Hepatic stellate cell (primary cell): ENCODE measurements at regions not wholly inside any gene's neighbourhood (a gene's known extent, or its start where the extent isn't known, plus 50 kb on each side); places are given as distances from the start of the nearest gene placed in this dataset.

Experiments used
- DNase-seq: peaks from one replicate; pipeline ENCODE4 v3.0.0; 2011; ENCODE audit warnings: low spot score

DNA sequence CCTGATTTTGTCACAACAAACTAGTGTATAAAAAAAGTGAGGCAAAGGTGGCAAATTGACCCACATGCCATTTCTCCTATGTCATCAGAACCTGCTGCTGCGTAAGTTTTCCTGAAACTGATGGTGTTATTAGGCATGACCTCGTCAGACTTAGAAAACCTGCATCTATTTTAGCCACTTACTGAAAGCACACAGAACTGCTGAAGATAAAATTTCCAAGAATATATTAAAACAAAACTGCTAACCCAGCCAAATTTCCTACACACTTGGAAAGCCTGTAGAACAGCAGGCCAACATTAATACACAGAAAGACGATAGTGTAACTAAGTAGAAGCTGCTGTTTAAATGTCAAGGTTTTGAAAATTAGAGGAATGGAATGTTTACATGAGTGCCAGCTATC is 674.5 kb upstream of the CXADR start:
- DNase-seq = no peak

DNA sequence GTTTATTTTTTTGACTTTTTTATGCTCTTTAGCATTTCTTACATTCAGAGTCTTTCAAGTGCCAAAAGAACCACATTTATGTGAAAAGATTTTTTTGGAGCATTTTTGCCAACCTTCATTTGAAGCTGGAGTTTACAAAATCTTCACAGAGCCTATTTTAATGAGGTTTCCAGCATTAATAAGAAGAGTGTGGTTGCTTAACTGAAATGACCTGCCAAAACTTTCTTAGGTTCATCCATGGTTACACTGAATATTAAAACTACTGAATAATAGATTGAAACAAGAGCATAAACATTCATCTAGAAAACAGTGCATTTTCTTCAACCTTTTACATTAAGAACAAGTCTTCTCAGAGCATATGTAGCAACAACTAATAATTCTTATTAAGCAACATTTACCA is 672.3 kb upstream of the CXADR start:
- no peak for DNase-seq

DNA sequence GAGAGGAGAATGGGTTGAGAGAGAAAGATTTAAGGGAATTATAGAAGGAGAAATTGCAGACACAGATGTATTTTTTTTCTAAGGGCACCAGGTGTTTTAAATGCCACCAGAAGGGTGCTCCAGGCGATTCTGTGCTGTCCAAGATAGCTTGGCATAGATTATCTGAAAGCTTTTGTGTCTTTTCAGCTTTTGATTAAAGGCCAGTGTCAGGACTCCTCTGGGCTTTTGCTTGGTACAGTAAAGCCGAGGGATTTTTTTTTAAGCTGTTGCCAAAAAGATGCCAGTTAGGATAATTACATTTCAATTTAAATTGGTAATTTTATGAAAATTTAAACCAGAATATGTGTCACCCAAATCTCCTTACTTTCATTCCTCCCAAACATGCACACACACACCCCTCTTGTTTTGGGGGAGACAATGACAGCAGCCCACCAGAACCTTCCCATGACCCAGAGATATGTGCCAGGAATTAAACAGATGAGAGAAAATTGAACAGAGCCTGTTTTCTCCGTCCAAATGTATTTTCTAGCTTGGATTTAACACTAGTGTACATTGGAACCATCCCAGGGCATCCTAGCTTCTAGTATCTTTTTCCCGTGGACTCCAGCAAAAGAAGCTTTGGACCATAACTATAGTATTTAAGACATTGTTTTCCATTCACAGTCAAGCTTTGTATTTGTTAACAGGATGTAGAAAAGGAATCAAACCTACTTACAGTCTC is 670.7 kb upstream of the CXADR start:
- no peak for DNase-seq

DNA sequence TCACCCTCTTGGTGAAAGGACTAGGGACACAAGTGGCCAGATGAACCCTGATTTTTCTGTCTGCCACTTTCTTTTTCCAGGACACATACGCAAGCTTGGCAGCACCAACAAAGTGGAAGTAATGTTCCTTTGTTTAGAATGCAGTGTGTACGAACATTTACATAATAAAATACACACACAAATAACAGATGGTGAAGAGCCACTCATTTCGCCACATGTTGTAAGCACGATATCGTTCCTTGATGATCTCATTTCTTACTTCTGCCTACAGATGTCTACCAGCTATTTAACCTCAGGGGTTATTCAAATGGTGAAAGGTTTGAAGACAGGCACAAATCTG is 670.2 kb upstream of the CXADR start:
- DNase-seq = no peak

DNA sequence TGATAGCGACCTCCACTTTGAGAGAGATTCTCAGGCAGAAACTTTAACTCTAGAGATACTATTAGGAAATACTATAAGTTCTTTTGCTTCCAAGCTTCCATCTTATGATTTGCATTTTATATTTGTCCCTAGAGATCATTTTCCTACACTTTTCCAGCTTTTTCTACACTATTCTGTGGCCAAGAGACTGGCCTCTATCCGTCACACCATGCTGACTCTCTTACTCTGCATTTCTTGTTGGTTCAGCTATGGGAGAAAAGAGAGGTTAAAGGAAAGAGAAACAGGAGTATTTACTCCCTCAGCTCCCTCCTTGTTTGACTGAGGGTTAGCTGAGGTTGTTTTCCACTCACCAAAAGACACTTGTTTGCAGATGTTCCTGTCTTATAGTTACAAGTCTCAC is 665.6 kb upstream of the CXADR start:
- DNase-seq = no peak

DNA sequence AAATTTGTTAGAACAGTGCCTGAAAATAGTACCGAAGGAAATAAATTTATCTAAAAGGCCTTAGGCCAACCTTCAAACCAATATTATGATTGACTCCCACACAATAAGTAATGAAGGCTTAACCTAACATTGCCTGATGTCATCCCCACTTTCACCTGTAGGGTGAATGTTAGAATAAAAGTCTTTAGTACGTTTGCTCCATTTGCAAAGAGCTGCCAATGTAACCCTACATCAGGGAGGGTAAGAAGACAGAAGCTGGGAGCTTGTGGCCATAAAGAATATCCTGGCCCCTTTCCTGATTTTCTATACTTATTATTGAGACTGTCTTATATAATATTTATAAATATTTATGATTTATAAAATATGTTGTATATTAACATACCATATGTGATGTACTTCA is 661.8 kb upstream of the CXADR start:
- no peak for DNase-seq

DNA sequence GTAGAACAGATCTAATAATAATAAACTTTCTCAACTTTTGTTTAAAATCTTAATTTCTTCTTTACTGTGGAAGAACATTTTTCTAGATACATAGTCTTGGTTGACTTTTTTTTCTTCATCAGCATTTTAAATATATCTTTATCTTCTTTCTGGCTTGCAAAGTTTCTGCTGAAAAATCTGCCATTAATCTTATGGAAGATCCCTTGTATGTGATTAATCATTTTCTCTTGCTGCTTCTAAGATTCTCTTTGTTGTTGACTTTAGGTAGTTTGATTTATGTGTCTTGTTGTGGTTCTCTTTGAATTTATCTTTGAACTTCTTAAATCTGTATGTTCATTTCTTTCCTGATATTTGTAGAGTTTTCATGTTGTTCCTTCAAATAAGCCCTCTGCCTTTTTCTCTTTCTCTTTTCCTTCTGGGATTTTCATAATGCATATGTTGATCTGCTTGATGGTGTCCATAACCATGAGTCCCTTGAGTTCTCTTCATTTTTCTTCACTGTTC is 657.6 kb upstream of the CXADR start:
- DNase-seq = no peak

DNA sequence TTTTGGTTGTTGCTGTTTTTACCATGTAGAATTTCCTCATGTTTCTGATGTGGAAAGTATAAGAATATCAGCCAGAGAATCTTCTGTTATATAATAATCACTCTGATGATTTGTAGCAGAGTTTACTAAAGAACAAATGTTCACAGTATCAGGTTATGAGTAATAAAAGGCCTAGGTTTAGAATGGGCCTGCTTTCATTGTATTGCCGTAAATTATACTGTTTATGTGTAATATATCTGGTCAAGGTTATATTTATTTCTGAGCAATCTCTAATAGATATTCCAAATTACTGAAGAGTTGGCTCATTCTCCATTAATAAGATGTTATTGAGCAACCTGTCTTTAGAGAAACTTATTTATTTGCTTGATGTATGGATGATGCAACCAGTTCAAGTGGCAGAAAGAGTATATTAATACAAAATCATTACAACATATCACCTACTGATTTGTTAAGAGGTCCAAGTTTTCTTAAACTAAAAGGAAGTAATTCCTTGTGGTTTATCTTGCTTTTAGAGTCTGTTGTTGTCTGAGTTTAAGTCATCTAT is 649.4 kb upstream of the CXADR start:
- no peak for DNase-seq

DNA sequence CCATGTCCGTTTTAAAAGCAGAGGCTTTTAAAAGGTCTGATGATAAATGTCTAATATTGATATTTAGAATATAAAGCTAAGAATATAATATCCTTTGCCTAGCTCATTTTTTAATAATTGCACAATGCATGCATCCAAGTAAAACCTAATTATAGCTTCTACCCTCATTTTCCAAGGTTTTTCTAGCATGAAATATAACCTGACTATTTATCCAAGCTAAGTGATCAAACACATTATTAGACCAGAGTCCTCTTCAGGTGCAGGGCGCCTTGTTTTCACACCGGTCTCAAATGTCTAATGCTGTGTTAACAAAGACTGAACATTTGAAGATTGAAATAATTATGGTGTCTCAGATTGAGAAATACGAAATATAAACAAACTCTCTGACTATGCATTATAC is 648.9 kb upstream of the CXADR start:
- no peak for DNase-seq

DNA sequence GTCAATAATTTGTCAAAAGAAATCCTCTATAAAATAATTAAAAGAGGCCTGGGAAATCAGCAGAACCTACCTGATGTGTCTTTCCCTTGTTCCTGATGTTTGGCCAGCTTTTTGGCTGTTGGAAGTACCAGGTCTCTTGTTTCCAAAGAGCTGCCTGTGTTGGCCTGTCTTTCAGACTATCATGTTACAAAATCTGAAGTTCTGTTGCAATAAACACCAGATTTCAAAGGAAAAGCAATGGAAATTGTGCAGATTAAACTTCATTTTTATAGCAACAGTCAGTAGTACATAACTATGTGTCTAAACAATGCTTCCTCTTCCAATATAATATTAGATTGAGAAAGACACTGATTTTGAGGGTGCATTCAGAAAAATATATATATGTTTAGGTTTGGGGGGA is 647.2 kb upstream of the CXADR start:
- no peak for DNase-seq

DNA sequence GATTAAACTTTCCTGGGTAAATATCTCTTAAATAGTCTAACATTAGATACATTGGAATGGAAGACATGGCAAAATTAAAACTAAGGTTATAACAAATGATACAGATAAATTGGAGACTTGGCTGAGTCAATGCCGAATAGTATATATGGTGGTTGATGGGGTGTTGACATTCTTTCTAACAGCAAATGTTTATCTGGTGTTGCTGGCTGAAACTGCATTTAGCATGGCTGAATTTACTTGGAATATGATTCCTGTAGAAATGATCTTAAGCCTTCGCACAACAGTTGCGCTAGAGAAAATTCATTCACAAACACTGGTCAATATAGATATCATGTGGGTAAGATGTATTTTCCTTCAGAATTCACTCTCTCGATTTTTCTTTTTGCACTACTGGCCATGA is 646.0 kb upstream of the CXADR start:
- no peak for DNase-seq

DNA sequence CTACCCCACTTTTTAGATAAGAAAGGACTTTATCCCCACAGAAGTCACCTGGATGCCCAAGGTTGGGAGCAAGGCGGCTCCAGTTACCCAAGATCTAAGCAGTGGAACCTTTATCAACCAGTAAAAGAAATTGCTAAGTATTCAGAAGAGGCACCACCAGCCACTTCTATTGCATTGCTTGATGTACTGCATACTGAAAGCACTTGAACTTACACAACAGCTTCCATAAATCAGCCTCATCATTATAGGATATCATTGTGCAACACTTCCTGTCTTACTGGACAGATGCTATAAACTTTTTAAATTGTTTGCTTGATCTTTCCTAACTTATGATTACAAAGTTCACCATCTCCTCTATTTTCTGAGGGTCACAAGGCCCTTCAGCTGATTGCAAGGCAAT is 642.7 kb upstream of the CXADR start:
- DNase-seq = no peak

DNA sequence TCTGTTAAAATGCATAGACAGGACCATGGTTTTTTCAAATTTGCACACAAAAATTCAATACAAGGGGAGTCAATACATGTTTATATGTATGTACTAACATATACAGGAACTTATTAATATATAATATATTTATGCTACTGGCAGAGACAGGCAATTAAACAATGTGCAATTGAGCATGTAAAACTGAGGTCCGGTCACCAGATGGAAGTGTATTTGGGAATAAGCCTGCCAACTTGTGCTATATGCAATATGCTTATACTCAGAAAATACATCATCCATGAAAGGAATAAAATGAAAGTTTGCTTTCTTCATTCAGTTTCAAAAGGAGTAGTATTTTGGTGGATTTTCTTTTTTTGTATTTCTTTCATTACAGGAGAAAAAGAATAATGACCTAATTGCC is 640.2 kb upstream of the CXADR start:
- DNase-seq = no peak

DNA sequence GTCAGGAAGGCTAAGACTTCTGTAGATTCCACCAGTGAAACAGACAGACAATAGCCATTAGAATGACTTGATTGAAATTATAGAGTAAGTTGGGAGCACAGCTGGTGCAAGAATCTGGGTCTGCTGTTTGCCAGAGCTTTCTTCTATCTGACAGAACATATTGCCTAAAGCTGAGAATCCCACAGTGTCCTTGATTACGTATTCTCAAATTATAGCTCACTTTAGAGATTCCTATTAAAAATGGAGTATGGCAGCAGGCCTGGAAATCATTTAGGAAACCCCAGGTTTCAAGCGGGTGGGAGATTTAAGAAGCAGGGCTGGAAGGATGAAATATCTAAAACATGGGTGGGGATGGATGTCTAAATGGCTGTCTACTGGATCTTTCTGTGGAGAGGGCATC is 639.7 kb upstream of the CXADR start:
- DNase-seq = no peak

DNA sequence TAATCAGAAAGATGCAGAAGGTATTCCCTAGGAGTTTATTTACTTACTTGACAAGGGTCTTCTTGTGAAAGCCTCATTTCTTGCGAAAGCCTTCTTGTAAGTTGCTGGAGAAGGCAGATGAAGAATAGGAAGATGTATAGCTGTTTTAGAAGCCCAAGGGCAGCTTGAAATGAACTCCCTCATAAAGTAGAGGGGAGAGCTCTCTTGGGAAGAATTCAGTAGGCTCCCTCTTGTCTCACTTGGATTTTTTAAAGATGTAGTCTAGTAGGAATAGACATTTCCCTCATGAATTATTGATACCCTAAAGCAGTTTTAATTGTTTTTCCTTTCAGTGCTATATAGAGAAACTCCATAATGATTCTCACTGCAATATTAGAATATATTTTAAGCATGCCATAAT is 639.2 kb upstream of the CXADR start:
- DNase-seq = no peak

DNA sequence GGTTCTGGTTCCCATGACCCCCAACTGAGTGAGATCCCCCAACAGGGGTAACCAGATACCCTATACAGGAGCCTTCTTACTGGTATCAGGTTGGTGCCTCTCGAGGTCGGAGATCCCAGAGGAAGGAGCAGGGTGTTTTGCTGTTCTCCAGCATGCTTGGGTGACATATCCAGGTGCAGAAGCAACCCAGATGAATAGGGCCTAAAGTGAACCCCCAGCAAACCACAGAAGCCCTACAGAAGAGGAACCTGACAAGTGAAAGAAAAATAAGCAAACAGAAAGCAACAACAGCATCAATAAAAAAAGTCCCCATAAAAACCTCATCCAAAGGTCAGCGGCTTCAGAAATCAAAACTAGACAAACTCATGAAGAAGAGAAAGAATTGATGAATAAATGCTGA is 633.4 kb upstream of the CXADR start:
- DNase-seq = no peak

DNA sequence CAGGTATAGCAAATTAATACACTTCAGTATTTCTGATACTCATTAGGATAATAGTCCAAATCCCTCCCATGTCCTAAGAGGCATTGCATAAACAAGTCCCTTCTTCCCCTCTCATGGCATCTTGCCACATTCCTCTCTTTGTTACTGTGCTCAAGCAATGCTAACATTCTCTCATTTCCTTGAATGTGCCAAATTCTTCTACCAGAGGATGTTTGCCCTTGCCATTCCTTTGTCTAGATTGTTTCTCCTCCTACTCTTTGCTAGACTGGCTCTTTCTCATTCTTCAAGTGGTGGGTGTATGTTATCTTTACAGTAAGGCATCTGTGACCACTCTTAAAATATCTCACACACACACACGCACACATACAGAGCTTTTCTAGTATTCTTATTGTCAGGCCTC is 621.0 kb upstream of the CXADR start:
- no peak for DNase-seq

DNA sequence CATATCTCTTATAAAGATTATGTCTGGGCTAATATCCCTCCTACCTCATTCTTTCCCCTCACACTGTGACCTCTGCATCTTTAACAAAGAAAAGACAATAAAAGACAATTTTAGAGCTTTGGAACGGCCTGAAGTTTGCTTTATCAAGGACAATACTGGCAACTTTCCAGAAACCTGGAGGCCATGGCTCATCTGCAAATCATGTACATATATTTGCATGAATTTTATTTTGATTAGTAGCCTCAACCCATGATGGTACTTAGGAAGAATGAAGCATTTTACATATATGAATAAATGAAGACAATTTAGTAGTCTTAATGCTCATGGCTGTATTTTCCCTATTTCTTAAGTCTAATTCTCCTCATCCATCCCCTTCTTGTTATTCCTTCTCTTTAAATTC is 612.2 kb upstream of the CXADR start:
- DNase-seq = no peak

DNA sequence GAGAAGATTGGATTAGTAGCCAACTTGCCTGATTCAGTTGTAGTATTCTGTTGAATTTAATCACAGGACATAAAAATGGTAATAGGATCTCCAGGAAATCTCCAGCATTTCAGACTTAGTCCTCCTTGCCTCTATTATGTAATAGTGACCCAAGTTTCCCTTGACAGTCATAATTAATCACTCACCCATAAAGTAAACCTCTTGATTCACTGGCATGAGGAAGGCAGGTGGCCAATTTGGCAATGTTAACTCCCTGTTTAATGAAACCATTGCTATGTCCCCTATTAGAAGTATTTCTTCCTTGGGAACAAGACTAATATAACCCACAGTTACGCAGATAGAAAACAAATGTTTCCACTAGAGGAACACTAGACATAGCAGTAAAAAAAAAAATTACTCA is 604.8 kb upstream of the CXADR start:
- no peak for DNase-seq

DNA sequence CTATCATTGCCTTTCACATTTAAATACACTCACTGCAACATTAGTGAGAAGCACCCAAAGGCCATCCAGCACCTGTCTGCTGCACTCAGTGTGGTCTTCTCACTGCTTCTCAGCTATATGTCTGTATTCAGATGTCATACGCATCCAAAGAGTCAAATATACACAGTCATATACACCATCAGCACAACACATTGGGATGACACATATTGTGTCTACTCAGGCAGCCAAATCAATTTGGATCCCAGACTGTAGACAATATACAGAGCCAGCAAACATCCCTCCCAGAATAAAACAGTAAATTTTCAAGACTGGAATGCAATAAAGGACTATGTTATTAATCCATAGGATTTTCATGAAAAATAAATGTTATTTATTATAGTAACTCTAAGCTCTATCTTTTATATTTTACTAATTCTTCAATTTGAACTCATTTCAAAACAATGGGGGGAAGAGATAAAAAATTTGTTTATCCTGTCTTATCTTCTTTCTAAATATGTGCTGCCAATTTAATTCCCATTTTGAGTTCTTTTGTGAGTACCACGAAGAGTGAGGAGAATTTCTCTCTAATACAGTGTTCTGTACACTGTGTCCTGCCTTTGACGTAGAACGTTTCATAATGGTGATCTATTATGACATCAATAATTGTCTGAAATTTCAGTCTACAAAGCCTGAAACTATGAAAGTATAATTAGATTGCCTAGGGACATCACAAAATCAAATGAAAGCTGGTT is 602.2 kb upstream of the CXADR start:
- no peak for DNase-seq

DNA sequence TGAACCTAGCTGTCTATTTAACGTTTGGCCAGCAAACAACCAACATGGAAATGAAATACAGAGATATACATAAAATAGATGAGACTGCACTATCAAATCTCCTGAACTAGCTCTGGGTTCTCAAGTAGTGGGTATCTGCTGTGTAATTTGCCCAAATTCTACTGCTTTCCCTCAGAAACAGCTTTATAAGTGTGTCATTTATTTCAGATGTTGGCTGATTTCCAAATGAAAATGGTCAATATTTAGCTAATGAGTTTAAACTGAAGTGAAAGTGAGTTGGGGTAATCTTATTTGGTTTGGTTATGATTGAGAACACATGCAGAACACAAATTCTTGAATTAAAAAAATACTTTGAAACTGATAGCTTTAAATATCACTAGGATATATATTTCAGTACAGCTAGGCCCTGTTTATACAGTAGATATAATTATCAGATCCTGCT is 601.7 kb upstream of the CXADR start:
- DNase-seq = no peak

DNA sequence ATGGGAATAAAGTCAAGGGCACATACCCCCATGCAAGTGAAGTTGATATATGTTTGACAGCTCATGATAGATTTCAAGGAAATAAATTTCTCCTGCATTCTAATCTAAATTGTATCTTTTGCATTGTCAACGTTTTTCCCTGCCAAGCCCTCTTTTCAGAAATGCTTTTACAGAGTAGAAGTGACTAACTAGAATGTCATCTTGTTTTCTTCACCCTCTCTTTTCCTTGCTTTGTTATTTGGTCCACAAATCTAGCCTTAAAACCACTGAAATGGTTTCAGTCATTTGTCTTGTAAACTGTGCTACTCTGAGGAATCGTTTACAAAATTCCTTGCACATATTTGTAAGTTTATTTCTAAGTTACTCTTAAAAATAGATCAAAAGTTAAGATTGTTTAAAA is 600.8 kb upstream of the CXADR start:
- no peak for DNase-seq

DNA sequence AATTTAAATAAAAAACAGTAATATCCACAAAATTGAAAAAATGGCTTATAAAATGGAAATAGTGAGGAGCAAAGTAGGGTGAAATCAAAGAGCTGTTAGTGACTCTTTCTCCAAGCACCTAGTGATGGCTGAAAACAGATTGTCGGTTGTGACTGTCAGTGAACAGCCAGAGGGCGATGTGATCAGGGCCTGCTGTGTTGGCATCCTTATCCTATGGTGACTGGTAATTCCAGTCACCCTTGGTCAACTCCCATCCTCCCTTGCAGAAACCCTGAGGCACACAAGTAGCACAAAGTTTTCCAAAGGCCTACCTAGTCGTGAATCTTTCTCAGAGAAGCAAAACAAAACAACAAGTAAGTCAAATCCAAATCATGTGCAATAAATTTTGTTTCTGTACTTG is 599.8 kb upstream of the CXADR start:
- DNase-seq = no peak

DNA sequence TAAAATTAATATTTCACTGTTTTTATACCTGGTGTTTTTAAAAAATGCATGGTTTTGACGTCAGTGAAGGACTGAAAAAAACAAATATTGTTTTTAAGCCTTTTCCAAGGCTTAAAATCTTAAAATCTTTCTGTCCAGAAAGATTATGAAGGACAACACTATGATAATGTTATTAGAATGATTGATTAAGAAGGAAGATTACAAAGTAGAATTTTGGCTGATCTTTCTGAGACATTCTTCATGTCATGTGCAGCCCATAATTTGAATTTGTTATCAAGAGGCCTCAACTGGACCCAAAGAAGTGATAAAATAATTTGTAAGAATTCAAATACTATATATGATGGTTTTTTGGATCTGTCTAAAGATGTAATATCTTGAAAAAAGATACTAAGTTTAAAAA is 584.4 kb upstream of the CXADR start:
- DNase-seq = no peak
